ENCODE measurements at regions not wholly inside any gene's neighbourhood (a gene's known extent, or its start where the extent isn't known, plus 50 kb on each side); places are given as distances from the start of the nearest gene placed in this dataset.

DNA sequence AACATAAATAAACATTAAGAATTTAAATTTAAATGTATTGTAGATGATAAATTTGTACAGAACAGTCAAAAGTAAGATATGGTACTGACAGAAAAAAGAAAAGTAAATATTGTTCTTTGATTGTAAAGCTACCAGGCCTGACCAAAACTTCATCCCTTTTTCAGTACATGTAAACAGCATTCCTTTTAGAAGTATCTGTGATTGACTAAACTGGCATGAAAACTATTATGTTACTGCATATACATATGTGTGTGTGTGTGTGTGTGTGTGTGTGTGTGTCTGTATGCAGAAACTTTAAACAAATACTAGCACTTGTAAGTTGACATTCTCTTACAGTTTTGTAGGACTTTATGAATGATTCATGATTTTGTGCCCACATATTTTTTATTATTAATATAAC lies 270.9 kb downstream of the C12orf50 start:
- no peaks in the 10 kb centered on the region for H3K36me3 ChIP-seq
- intact Hi-C loops (cut with DNase I), result no loop called here
- H3K27me3 ChIP-seq, result no peaks in the 10 kb centered on the region
- no peak overlapping the region for H3K4me3 ChIP-seq
- H3K9me3 ChIP-seq, result no peaks in the 10 kb centered on the region
- H3K4me1 ChIP-seq, result no peaks in the 10 kb centered on the region
- no peak overlapping the region for H3K27ac ChIP-seq
- no peak for DNase-seq
- TF ChIP-seq POLR2A (IDR thresholded peaks at IDR 0.05), result no peak
- TF ChIP-seq, protein P1, sequence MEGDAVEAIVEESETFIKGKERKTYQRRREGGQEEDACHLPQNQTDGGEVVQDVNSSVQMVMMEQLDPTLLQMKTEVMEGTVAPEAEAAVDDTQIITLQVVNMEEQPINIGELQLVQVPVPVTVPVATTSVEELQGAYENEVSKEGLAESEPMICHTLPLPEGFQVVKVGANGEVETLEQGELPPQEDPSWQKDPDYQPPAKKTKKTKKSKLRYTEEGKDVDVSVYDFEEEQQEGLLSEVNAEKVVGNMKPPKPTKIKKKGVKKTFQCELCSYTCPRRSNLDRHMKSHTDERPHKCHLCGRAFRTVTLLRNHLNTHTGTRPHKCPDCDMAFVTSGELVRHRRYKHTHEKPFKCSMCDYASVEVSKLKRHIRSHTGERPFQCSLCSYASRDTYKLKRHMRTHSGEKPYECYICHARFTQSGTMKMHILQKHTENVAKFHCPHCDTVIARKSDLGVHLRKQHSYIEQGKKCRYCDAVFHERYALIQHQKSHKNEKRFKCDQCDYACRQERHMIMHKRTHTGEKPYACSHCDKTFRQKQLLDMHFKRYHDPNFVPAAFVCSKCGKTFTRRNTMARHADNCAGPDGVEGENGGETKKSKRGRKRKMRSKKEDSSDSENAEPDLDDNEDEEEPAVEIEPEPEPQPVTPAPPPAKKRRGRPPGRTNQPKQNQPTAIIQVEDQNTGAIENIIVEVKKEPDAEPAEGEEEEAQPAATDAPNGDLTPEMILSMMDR (IDR thresholded peaks at IDR 0.05), result no peak
- TF ChIP-seq EP300 (IDR thresholded peaks at IDR 0.05), result no peak
- no peak for TF ChIP-seq POLR2AphosphoS5 (IDR thresholded peaks at IDR 0.05)

DNA sequence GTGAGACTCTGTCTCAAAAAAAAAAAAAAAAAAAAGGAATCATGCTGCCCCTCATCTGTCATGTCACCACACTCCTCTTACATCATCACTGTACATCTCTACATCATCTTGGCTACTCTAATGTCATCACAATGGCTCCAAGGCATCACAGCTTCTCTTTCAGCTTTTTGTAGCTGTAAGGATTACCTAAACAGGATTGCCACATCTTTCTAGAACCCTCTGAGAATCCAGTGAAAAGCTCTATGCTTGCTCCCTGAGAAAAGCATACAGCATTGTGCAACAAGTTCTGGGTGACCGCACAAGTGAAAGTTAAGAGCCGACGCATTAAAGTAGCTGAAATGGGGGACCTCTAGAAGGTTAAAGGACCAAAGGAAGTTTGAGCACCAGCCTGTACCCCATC lies 272.5 kb downstream of the C12orf50 start:
- Histone ChIP-seq H3K27ac (no peak overlapping the region), H3K4me3 (no peak overlapping the region), H3K27me3 (no peaks in the 10 kb centered on the region), H3K4me1 (no peaks in the 10 kb centered on the region), H3K36me3 (no peaks in the 10 kb centered on the region), H3K9me3 (no peaks in the 10 kb centered on the region)
- no peak for DNase-seq
- intact Hi-C loops (cut with DNase I), result no loop called here
- 96 to 98% methylated on average over 3 of the region's 3 CpGs for WGBS, 2 donors
- TF ChIP-seq, protein P1 (IDR thresholded peaks at IDR 0.05), result no peak
- no peak for TF ChIP-seq EP300 (IDR thresholded peaks at IDR 0.05)
- TF ChIP-seq POLR2AphosphoS5 (IDR thresholded peaks at IDR 0.05), result no peak
- no peak for TF ChIP-seq POLR2A (IDR thresholded peaks at IDR 0.05)

DNA sequence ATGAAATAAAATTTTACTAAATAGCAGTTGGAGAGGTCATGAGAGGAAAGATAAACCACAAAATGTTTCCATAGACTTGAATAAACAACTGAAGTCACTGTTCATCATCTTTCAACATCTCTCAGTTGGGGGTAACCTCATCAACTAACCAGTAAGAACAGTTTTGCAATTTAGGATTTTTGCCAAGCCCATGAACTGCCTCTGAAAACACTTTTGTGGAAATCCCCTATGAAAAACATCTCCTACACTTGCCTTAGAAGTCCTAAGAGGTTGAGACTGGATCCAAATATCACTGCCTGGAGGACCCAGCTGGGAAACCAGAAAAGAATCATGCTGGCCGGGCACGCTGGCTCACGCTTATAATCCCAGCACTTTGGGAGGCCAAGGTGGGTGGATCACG lies 273.1 kb downstream of the C12orf50 start:
- Histone ChIP-seq H3K4me3 (no peak overlapping the region), H3K27me3 (no peaks in the 10 kb centered on the region), H3K27ac (no peak overlapping the region), H3K36me3 (no peaks in the 10 kb centered on the region), H3K9me3 (no peaks in the 10 kb centered on the region), H3K4me1 (no peaks in the 10 kb centered on the region)
- DNase-seq, result no peak
- intact Hi-C loops (cut with DNase I), result no loop called here
- no peak for TF ChIP-seq POLR2A (IDR thresholded peaks at IDR 0.05)
- TF ChIP-seq, protein P1 (IDR thresholded peaks at IDR 0.05), result no peak
- TF ChIP-seq EP300 (IDR thresholded peaks at IDR 0.05), result no peak
- TF ChIP-seq POLR2AphosphoS5 (IDR thresholded peaks at IDR 0.05), result no peak
- WGBS, 2 donors, result 90 to 93% methylated on average over 4 of the region's 4 CpGs

DNA sequence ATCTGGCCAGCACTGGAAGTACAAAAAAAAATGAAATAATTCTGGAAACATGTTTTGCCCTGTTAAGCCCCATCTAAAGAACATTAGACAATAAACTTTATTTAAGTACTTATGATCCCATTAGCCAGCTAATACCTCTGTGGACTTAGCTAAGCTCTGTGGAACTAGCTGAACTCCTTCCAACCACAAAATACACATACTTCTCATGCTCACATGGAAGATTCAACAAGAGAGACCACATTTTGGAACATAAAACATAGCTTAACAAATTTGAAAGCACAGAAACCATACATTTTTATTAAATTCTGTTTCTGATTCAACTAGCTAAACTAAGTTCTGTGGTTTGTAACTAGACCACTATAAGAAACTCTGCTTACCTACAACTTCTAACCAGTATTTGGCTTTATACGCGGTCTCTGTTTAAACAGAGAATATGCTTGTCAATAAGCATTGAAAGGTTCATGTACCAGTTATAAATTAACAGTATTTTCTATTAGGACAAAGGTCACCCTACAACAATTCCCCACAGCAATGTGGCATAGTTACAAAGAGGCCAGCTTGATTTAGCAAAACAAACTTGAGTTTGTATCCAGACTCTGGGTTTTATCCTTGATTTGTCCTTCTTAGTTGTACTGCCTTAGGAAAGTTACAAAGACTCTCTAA lies 300.1 kb downstream of the C12orf50 start:
- no peaks in the 10 kb centered on the region for H3K9me3 ChIP-seq
- no peaks in the 10 kb centered on the region for H3K27me3 ChIP-seq
- TF ChIP-seq EP300 (IDR thresholded peaks at IDR 0.05) (no peak), POLR2AphosphoS5 (IDR thresholded peaks at IDR 0.05) (no peak), POLR2A (IDR thresholded peaks at IDR 0.05) (no peak)
- TF ChIP-seq, protein P1 (IDR thresholded peaks at IDR 0.05), result no peak
- intact Hi-C loops (cut with DNase I), result no loop called here
- no peaks in the 10 kb centered on the region for H3K36me3 ChIP-seq
- no peak overlapping the region for H3K4me3 ChIP-seq
- no peaks in the 10 kb centered on the region for H3K4me1 ChIP-seq
- H3K27ac ChIP-seq, result no peak overlapping the region
- WGBS, 2 donors, result 87 to 91% methylated on average over 2 of the region's 2 CpGs
- no peak for DNase-seq

DNA sequence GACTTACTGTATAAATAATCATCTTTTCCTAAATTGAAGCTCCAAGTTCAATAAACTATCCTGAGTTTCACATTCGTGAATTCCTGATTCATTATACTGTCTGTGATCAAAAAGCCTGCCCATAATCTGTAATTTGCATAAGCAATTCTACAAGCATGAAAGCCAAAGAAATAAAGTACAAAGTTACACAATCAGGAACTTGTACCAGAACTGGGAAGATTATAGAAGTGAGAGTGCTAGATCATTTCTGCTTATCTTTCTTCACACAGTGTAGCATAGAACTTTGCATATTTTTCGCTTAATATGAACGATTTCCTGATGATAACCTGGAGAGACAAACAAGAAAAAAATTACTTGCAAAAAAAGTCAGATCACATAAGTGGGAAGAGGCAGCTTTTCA lies 308.2 kb downstream of the C12orf50 start:
- DNase-seq, result no peak
- no peak for TF ChIP-seq POLR2AphosphoS5 (IDR thresholded peaks at IDR 0.05)
- no peak for TF ChIP-seq POLR2A (IDR thresholded peaks at IDR 0.05)
- TF ChIP-seq, protein P1 (IDR thresholded peaks at IDR 0.05), result no peak
- TF ChIP-seq EP300 (IDR thresholded peaks at IDR 0.05), result no peak

More for the DNA sequence above, 308.2 kb downstream of the C12orf50 start:
- Histone ChIP-seq H3K4me3 (no peak overlapping the region), H3K36me3 (no peaks in the 10 kb centered on the region), H3K9me3 (no peaks in the 10 kb centered on the region), H3K27me3 (no peaks in the 10 kb centered on the region), H3K4me1 (no peaks in the 10 kb centered on the region), H3K27ac (no peak overlapping the region)
- intact Hi-C loops (cut with DNase I), result no loop called here
- 39 to 69% methylated on average over 3 of the region's 3 CpGs for WGBS, 2 donors
